GM13977 (cell line): ENCODE measurements at regions not wholly inside any gene's neighbourhood (a gene's known extent, or its start where the extent isn't known, plus 50 kb on each side); places are given as distances from the start of the nearest gene placed in this dataset.

Experiments
- DNase-seq: peaks from one replicate; pipeline ENCODE4 v3.0.0; 2012; ENCODE audit warnings: low spot score
- CTCF ChIP-seq: IDR thresholded peaks from 2 replicates; pipeline ENCODE4 v1.5.1; 2012; ENCODE audit warnings: mild to moderate bottlenecking, control low read depth; ENCODE audit not compliant: insufficient read depth; ENCODE audit errors: extremely low read depth, missing control alignments
- in situ Hi-C: fragments of 300-500 bp; cut with MboI; formaldehyde crosslinking; loops from one replicate; pipeline ENCODE4 v1.12.0; 2022; ENCODE audit warnings: low sequenced_read_pairs, low pct_unique_long_range_greater_than_20kb, mixed read lengths, inconsistent platforms; ENCODE audit not compliant: unreplicated experiment

- in situ Hi-C loops, result no loop called here
- DNase-seq, result no peak
- TF ChIP-seq CTCF, result no peak
Observed at GRCh38 chr12:76713986-76714385, 49.9 kb upstream of the ZDHHC17 start.
